ENCODE measurements at regions not wholly inside any gene's neighbourhood (a gene's known extent, or its start where the extent isn't known, plus 50 kb on each side); places are given as distances from the start of the nearest gene placed in this dataset.
A peak's percentile ranks its signal among the peaks of the same experiment; 100 is the strongest.

- TF ChIP-seq CTCF (IDR thresholded peaks at IDR 0.05; ENCODE audit: insufficient read depth, low read length) = no peak
- no peak for DNase-seq (ENCODE audit: low read depth)
- no peak overlapping the region for H3K4me3 ChIP-seq (ENCODE audit: low read depth, low read length)
Observed at GRCh38 chr6:44563397-44563796, 175.9 kb downstream of the CDC5L start.

- no peak for DNase-seq (ENCODE audit: low read depth)
- no peak overlapping the region for H3K4me3 ChIP-seq (ENCODE audit: low read depth, low read length)
- TF ChIP-seq CTCF (IDR thresholded peaks at IDR 0.05; ENCODE audit: insufficient read depth, low read length) = no peak
Observed at GRCh38 chr6:44564906-44565524, 177.5 kb downstream of the CDC5L start.

- H3K4me3 ChIP-seq (ENCODE audit: low read depth, low read length) = no peak overlapping the region
- peak; percentile 35 for DNase-seq (ENCODE audit: low read depth)
- TF ChIP-seq CTCF (IDR thresholded peaks at IDR 0.05; ENCODE audit: insufficient read depth, low read length) = no peak
Observed at GRCh38 chr6:44567406-44567805, 179.9 kb downstream of the CDC5L start.

GRCh38 chr6:44569131-44569530, 181.6 kb downstream of the CDC5L start:
- H3K4me3 ChIP-seq (ENCODE audit: low read depth, low read length) = no peak overlapping the region
- no peak for TF ChIP-seq CTCF (IDR thresholded peaks at IDR 0.05; ENCODE audit: insufficient read depth, low read length)
- no peak for DNase-seq (ENCODE audit: low read depth)

GRCh38 chr6:44569931-44570385, 182.5 kb downstream of the CDC5L start:
- no peak for TF ChIP-seq CTCF (IDR thresholded peaks at IDR 0.05; ENCODE audit: insufficient read depth, low read length)
- peak; percentile 67 for DNase-seq (ENCODE audit: low read depth)
- H3K4me3 ChIP-seq (ENCODE audit: low read depth, low read length) = no peak overlapping the region

GRCh38 chr6:44571510-44571909, 184.0 kb downstream of the CDC5L start:
- no peak for TF ChIP-seq CTCF (IDR thresholded peaks at IDR 0.05; ENCODE audit: insufficient read depth, low read length)
- H3K4me3 ChIP-seq (ENCODE audit: low read depth, low read length) = no peak overlapping the region
- no peak for DNase-seq (ENCODE audit: low read depth)

- H3K4me3 ChIP-seq (ENCODE audit: low read depth, low read length) = no peak overlapping the region
- DNase-seq (ENCODE audit: low read depth) = peak; percentile 57
- TF ChIP-seq CTCF (IDR thresholded peaks at IDR 0.05; ENCODE audit: insufficient read depth, low read length) = no peak
Observed at GRCh38 chr6:44572346-44572745, 184.8 kb downstream of the CDC5L start.
